Panc1 (cell line): ENCODE measurements at regions not wholly inside any gene's neighbourhood (a gene's known extent, or its start where the extent isn't known, plus 50 kb on each side); places are given as distances from the start of the nearest gene placed in this dataset.

ENCODE experiments used
- CTCF ChIP-seq: fragments of 450-650 bp; IDR thresholded peaks from 2 replicates; pipeline ENCODE4 v1.5.1; 2017; ENCODE audit warnings: mild to moderate bottlenecking
- POLR2AphosphoS5 ChIP-seq: IDR thresholded peaks from 2 replicates; pipeline ENCODE4 v1.6.1; 2012; ENCODE audit warnings: mild to moderate bottlenecking, low read depth, low read length, moderate library complexity

- TF ChIP-seq CTCF (no peak), POLR2AphosphoS5 (no peak)
Measured at GRCh38 chr2:196224756-196225155, 53.4 kb upstream of the STK17B start.
